HEK293 (cell line): ENCODE measurements at regions not wholly inside any gene's neighbourhood (a gene's known extent, or its start where the extent isn't known, plus 50 kb on each side); places are given as distances from the start of the nearest gene placed in this dataset.

Source experiments
- CTCF ChIA-PET: fragments of 350-600 bp; formaldehyde crosslinking; extraction: SDS; loops from one replicate; lab custom pipeline; 2021; ENCODE audit warnings: antibody characterized with exemption; lab: Yijun Ruan, JAX
- POLR2A ChIA-PET: fragments of 300-600 bp; formaldehyde crosslinking; extraction: SDS; loops from one replicate; lab custom pipeline; 2020; ENCODE audit warnings: antibody characterized with exemption, inconsistent platforms; lab: Yijun Ruan, JAX
- H3K27ac ChIP-seq: fragments of 200-500 bp; sonication (Bioruptor generic); 2 replicates; pipeline ENCODE4 v1.5.1; 2014; ENCODE audit warnings: low read depth, low read length, control low read depth, inconsistent platforms; ENCODE audit errors: extremely low read depth
- H3K36me3 ChIP-seq, 2 experiments: fragments of 200-500 bp in 1 of 2; sonication (Bioruptor generic) in 1 of 2; 1 replicate in 1 of 2; 2 replicates in 1 of 2; pipeline ENCODE4 v1.5.1; 2014 to 2017; ENCODE audit warnings: inconsistent platforms in 2 of 2, low read length in 2 of 2; ENCODE audit not compliant: control insufficient read depth in 2 of 2, insufficient read depth in 1 of 2
- H3K4me1 ChIP-seq: fragments of 200-500 bp; sonication (Bioruptor generic); 2 replicates; pipeline ENCODE4 v1.5.1; 2014; ENCODE audit warnings: mild to moderate bottlenecking, low read length, inconsistent platforms; ENCODE audit not compliant: control insufficient read depth, insufficient read depth
- H3K4me3 ChIP-seq: 2 replicates; pipeline ENCODE4 v1.5.1; 2011; ENCODE audit warnings: low read depth, mild to moderate bottlenecking, control low read depth, low read length, moderate library complexity
- H3K9me3 ChIP-seq: fragments of 200-500 bp; sonication (Bioruptor generic); 2 replicates; pipeline ENCODE4 v1.5.1; 2014; ENCODE audit warnings: low read depth, low read length, inconsistent platforms; ENCODE audit not compliant: control insufficient read depth, insufficient read depth
- GLI4 ChIP-seq: fragments of 450-650 bp; formaldehyde crosslinking; IDR thresholded peaks from 2 replicates; pipeline ENCODE4 v1.5.1; 2016; ENCODE audit warnings: missing biosample characterization, missing genetic modification characterization
- SCRT2 ChIP-seq: fragments of 450-650 bp; formaldehyde crosslinking; IDR thresholded peaks from 2 replicates; pipeline ENCODE4 v1.5.1; 2016; ENCODE audit warnings: missing biosample characterization, missing genetic modification characterization
- ZBTB10 ChIP-seq: fragments of 450-650 bp; formaldehyde crosslinking; IDR thresholded peaks from 2 replicates; pipeline ENCODE4 v1.5.1; 2016; ENCODE audit warnings: missing biosample characterization, missing genetic modification characterization
- ZFP69B ChIP-seq: fragments of 450-650 bp; formaldehyde crosslinking; IDR thresholded peaks from 2 replicates; pipeline ENCODE4 v1.5.1; 2016; ENCODE audit warnings: missing biosample characterization, missing genetic modification characterization
- ZNF112 ChIP-seq: fragments of 450-650 bp; formaldehyde crosslinking; IDR thresholded peaks from 2 replicates; pipeline ENCODE4 v1.5.0; 2017; ENCODE audit warnings: missing biosample characterization, missing genetic modification characterization
- ZNF280C ChIP-seq: fragments of 450-650 bp; formaldehyde crosslinking; IDR thresholded peaks from 2 replicates; pipeline ENCODE4 v1.5.1; 2016; ENCODE audit warnings: missing biosample characterization, missing genetic modification characterization
- ZNF394 ChIP-seq: fragments of 450-650 bp; formaldehyde crosslinking; IDR thresholded peaks from 2 replicates; pipeline ENCODE4 v1.5.1; 2016; ENCODE audit warnings: missing biosample characterization, missing genetic modification characterization, mild to moderate bottlenecking, moderate library complexity, borderline replicate concordance
- ZNF404 ChIP-seq: fragments of 450-650 bp; formaldehyde crosslinking; IDR thresholded peaks from 2 replicates; pipeline ENCODE4 v1.5.1; 2017; ENCODE audit warnings: missing biosample characterization, missing genetic modification characterization
- ZNF426 ChIP-seq: fragments of 450-650 bp; formaldehyde crosslinking; IDR thresholded peaks from 2 replicates; pipeline ENCODE4 v1.5.1; 2017; ENCODE audit warnings: missing biosample characterization, missing genetic modification characterization, mild to moderate bottlenecking, inconsistent platforms, moderate library complexity
- ZNF518A ChIP-seq: fragments of 450-650 bp; formaldehyde crosslinking; conservative IDR thresholded peaks from 2 replicates; pipeline ENCODE4 v1.5.1; 2016; ENCODE audit warnings: low read depth, missing biosample characterization, missing genetic modification characterization
- ZNF624 ChIP-seq: fragments of 450-650 bp; formaldehyde crosslinking; IDR thresholded peaks from 2 replicates; pipeline ENCODE4 v1.5.1; 2017; ENCODE audit warnings: missing biosample characterization, missing genetic modification characterization
- ZNF645 ChIP-seq: fragments of 450-650 bp; formaldehyde crosslinking; IDR thresholded peaks from 2 replicates; pipeline ENCODE4; 2016; ENCODE audit warnings: missing biosample characterization, missing genetic modification characterization
- ZNF707 ChIP-seq: fragments of 450-650 bp; formaldehyde crosslinking; IDR thresholded peaks from 2 replicates; pipeline ENCODE4 v1.5.1; 2016; ENCODE audit warnings: missing biosample characterization, missing genetic modification characterization
- ZNF747 ChIP-seq: fragments of 450-650 bp; formaldehyde crosslinking; IDR thresholded peaks from 2 replicates; pipeline ENCODE4 v1.5.1; 2016; ENCODE audit warnings: missing biosample characterization, missing genetic modification characterization
- ZNF843 ChIP-seq: fragments of 450-650 bp; formaldehyde crosslinking; IDR thresholded peaks from 2 replicates; pipeline ENCODE4 v1.5.1; 2016; ENCODE audit warnings: missing biosample characterization, missing genetic modification characterization
- ZSCAN23 ChIP-seq: fragments of 450-650 bp; formaldehyde crosslinking; IDR thresholded peaks from 2 replicates; pipeline ENCODE4 v1.5.1; 2016; ENCODE audit warnings: missing biosample characterization, missing genetic modification characterization
- TF ChIP-seq, protein P1 (sequence below): fragments of 450-650 bp; IDR thresholded peaks from 2 replicates; pipeline ENCODE4 v1.5.1; 2018; ENCODE audit warnings: missing biosample characterization, missing genetic modification characterization
- TF ChIP-seq, protein P2 (sequence below): fragments of 450-650 bp; formaldehyde crosslinking; IDR thresholded peaks from 2 replicates; pipeline ENCODE4 v1.5.1; 2016; ENCODE audit warnings: missing biosample characterization, missing genetic modification characterization

- TF ChIP-seq ZNF280C (tag by site-specific recombination) (no peak), ZNF843 (tag by site-specific recombination) (no peak)
These were observed 1129.5 kb upstream of the MAP3K7 start (continued) for GRCh38 chr6:91716361-91716760.

GRCh38 chr6:91715171-91715805, 1128.4 kb upstream of the MAP3K7 start:
- Histone ChIP-seq H3K4me1 (no peaks in the 10 kb centered on the region), H3K4me3 (no peak overlapping the region), H3K27ac (no peak overlapping the region), H3K9me3 (no peaks in the 10 kb centered on the region), H3K36me3 (no peaks in the 10 kb centered on the region)
- TF ChIP-seq ZNF394 (tag by site-specific recombination) (no peak), ZNF112 (tag by site-specific recombination) (no peak), ZNF518A (tag by site-specific recombination) (no peak)
- ChIA-PET CTCF (interaction anchor here (0.6 to 0.7 kb wide), 2 partner anchors 24 to 1105 kb away, joined by 3 read pairs; no protein-coding TSS in a partner anchor), POLR2A (no interaction called here)

DNA sequence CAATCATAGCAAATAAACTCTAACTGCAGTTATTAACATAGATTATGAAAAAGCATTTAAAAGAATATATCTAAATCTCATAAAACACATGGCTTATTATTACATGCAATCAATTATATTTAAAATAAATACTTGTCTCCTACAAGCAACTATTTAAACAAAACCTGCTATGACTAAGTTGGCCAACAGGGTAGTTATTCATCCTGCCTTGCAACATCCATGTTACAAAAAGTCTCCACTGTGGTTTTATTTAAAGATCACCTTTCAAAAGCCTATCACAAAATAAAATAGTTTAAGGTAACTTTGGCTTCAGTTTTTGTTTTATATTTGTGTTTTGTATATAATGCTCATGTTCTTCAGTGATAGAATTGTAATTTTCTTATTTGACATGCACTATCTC, 1127.0 kb upstream of the MAP3K7 start:
- ChIA-PET CTCF (interaction anchor here (0.5 kb wide), 1 partner anchor 59 kb away, joined by 3 read pairs; no protein-coding TSS in a partner anchor), POLR2A (no interaction called here)
- H3K4me3 ChIP-seq: no peak overlapping the region
- TF ChIP-seq ZNF747 (tag by site-specific recombination): no peak
- no peak for TF ChIP-seq ZBTB10
- no peak for TF ChIP-seq ZFP69B (tag by site-specific recombination)
- no peak for TF ChIP-seq SCRT2 (tag by site-specific recombination)
- no peak for TF ChIP-seq GLI4
- no peak for TF ChIP-seq ZNF645 (tag by site-specific recombination)
- TF ChIP-seq ZSCAN23 (tag by site-specific recombination): no peak
- TF ChIP-seq ZNF707: no peak
- no peak for TF ChIP-seq ZNF404 (tag by site-specific recombination)
- TF ChIP-seq ZNF426: no peak
- TF ChIP-seq ZNF624 (tag by site-specific recombination): no peak
- TF ChIP-seq, protein P1, sequence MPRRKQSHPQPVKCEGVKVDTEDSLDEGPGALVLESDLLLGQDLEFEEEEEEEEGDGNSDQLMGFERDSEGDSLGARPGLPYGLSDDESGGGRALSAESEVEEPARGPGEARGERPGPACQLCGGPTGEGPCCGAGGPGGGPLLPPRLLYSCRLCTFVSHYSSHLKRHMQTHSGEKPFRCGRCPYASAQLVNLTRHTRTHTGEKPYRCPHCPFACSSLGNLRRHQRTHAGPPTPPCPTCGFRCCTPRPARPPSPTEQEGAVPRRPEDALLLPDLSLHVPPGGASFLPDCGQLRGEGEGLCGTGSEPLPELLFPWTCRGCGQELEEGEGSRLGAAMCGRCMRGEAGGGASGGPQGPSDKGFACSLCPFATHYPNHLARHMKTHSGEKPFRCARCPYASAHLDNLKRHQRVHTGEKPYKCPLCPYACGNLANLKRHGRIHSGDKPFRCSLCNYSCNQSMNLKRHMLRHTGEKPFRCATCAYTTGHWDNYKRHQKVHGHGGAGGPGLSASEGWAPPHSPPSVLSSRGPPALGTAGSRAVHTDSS (tag by site-specific recombination): no peak
- TF ChIP-seq, protein P2, sequence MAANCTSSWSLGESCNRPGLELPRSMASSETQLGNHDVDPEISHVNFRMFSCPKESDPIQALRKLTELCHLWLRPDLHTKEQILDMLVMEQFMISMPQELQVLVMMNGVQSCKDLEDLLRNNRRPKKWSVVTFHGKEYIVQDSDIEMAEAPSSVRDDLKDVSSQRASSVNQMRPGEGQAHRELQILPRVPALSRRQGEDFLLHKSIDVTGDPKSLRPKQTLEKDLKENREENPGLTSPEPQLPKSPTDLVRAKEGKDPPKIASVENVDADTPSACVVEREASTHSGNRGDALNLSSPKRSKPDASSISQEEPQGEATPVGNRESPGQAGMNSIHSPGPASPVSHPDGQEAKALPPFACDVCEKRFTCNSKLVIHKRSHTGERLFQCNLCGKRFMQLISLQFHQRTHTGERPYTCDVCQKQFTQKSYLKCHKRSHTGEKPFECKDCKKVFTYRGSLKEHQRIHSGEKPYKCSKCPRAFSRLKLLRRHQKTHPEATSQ (tag by site-specific recombination): no peak

More for the DNA sequence above, 1127.0 kb upstream of the MAP3K7 start:
- Histone ChIP-seq H3K9me3 (no peaks in the 10 kb centered on the region), H3K4me1 (no peaks in the 10 kb centered on the region), H3K36me3 (no peaks in the 10 kb centered on the region), H3K27ac (no peak overlapping the region)
